ENCODE measurements at regions not wholly inside any gene's neighbourhood (a gene's known extent, or its start where the extent isn't known, plus 50 kb on each side); places are given as distances from the start of the nearest gene placed in this dataset.

DNA sequence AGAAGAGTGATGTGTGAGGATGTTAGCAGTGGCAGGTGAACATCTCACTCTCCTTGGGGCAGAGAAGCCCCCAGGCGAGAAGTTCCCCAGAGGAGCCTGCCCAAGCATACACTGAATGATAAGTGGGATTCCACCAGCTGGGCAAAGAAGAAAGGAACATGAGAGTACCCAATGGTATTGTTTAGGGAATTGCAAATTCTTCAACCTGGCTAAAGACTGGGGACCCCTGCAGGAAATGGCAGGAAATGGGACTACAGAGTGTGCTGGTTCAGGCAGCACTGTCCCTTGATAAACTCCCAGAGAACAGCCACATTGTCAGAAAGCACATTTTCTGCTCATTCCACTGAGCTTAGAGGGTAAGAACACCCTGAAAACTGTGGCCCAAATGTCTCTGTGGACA is 121.3 kb downstream of the RPS29 start:
- no peak for DNase-seq (ENCODE audit: low spot score)

DNA sequence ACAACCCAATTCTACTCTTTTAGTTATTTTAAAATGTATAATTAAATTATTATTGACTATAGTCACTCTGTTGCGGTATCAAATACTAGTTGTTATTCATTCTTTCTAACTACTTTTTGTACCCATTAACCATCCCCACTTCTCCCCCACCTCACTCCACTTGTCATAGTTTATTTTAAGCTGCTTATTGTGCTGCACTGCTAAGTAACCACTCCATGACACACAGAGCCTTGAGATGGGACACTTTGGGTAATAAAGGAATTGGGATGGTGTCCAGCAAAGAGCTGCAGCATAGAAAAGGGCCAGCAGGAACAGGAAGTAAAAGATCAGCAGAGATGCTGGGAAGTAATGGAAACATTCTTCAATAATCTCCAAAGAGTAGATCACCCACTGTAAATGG is 123.0 kb downstream of the RPS29 start:
- DNase-seq (ENCODE audit: low spot score) = no peak

DNA sequence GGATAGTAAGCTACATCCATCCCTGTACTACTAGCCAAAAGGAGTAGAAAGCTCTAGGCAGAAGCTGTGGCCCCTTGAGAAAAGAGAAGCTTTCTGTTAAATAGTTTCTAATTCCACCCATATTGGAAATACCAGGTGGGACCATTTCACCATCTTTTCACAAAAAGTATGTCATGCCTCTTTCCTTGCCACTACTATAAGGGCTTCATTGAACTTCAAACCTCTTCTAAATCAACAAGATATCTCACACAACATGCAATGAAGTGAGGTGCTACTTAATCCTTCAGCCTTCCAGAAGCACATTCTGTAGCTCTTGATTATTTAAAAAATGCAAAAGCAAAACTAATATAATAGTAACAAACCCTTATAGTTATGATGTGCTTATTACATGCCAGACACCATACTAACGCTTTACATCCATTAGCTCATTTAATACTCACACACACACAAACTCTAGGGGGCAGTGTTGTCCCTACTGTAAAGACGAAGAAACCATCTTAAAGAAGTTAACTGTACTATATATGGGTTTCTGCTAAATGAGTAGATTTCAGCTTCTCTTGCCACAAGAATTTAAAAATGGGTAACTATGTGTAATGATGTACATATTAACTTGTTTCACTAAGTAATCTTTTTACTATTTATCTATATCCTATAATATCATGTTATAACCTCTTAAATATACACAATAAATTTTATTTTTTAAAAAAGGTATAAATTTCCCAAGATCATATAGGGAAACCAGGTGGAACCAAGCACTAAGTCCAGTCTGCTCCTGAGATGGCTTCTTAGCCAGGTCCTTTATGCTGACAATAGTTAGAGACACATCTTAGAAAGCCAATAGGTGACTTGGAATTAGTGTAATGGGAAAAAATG is 124.4 kb downstream of the RPS29 start:
- peak; percentile 65 for DNase-seq (ENCODE audit: low spot score)

DNA sequence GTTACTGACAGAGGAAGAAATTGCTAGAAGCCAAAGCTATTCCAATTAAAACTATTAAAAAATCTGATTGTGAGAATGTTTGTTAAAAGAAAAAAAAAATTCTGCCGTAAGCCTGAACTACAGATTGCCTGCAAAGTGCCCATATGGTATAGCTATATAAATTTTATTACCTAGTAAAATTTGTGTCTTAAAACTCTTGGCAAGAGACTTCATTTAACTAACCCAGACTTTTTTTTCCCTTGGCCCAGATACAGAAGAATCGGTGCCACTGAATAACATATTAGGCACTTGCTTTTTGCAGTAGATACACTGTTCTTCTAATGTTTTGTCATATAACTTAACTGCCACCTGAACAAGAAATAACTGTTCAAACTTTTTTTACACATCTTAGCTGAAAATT is 125.5 kb downstream of the RPS29 start:
- no peak for DNase-seq (ENCODE audit: low spot score)

DNA sequence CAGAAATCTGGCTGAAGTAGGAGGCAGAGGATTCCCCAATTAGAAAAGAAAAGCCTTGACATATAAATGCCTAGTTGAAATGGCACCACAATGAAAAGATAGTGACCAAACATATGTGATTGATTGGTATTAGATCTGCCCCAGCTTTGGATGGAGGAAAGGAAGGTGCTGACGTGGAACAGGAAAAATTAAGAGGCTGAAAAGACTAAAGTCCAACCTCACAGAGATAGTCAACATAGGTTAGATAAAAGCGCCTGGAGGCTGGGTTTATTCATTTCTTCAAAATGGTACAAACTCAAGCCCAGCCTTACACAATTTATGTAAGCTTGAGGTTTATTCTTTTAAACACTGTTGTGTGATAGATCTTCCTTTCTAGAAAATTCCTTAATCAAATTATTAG is 129.6 kb downstream of the RPS29 start:
- DNase-seq (ENCODE audit: low spot score) = peak; percentile 21

DNA sequence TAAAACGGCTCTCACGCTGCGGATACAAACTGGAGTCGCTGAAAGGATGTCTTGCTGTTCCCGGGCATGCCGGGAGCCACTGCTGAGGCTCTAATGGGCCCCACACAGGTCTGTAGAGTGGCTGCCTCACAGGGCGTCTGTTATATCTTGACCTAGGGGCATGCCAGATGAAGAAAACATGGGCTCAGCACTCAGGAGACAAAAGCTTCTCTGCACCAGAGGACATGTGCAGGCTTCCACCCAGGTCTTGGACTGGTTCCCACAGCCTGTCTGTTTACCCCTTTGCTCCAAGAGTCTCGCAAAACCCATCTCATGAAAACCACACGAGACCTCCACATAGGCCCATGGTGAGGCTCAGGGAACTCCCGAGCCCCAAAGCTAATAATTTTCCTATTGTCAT is 134.2 kb downstream of the RPS29 start:
- DNase-seq (ENCODE audit: low spot score) = no peak

DNA sequence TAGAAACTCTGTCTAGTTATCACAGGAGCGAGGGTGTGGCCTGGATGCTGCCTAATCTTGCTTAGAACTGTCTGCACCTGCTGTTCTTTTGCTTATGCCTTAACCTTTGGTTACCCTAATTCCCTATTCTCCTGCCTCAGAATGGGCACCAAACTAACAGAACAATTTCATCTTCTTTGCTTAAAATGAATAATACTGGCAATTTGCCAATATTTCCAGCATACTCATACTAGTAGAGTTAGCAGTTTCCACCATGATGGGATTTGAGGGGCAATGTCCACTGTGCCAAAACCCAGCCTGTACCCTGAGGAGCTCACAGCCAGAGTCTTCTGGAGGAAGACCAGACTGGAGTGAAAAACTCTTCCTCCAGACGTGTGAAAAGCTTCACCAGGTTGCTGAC is 136.4 kb downstream of the RPS29 start:
- DNase-seq (ENCODE audit: low spot score) = no peak

DNA sequence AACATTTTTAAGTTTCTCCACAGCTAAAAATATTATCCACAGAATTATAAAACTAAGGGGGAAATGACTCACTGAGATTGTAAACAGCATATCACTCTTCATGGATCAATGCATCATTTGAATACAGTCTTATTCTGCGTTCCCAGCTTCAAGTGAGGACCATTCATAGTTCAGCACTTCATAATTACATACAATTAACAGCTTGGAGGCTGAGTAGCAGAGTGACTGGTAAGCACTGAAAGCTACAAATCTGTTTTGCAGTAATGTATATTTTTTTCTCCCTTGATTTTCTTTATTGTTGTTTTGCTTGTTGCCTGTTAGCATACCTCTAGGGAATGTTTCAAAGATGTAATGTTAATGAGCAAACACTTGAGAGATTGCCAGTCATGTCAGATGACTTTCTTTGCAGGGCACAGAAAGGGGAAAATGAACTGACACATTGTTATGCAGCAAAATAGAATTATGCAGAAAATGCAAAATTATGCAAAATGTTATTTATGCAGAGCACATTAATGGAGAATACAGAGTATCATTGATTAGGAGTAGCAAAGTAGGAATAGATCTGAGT is 138.6 kb downstream of the RPS29 start:
- no peak for DNase-seq (ENCODE audit: low spot score)

DNA sequence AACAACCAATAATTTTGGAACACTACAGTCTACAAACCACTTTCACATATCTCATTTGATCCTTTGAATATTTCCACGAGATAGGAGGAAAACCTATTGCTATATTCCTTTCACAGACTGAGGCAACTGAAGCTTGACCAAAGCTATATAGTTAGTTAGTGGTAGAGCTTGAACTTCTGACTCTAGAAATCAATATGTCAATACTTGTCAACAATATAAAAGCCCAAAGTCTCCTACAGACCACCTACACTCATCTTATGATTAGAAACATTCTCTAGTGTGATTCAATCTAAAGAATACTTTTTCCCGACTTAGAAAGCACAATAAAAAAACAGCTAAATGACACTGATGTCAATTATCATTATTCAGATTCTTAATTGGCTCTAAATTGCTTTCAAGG is 139.4 kb downstream of the RPS29 start:
- DNase-seq (ENCODE audit: low spot score) = no peak

DNA sequence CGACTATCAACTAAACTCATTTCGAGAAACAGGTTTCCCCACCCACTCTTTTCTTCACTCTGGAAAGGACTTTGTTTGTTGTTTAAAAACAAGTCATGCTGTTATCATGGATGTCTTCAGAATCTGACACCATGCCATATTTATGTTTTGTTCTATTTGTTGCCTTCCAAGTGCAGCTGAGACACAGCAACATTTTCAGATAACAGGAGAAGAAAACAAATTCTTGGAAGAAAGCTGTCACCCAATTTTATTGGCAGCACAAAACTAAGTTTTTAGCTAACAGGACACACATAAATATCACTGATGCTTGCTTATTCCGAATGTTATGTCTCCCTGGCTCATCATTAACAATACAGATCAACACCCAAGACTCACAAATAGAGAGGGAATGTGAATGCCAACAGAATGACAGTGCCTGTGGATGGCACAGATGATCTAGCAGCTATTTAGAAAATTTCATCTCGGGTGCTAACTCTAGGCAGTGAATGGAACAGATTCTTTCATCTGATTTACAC is 147.9 kb downstream of the RPS29 start:
- no peak for DNase-seq (ENCODE audit: low spot score)

DNA sequence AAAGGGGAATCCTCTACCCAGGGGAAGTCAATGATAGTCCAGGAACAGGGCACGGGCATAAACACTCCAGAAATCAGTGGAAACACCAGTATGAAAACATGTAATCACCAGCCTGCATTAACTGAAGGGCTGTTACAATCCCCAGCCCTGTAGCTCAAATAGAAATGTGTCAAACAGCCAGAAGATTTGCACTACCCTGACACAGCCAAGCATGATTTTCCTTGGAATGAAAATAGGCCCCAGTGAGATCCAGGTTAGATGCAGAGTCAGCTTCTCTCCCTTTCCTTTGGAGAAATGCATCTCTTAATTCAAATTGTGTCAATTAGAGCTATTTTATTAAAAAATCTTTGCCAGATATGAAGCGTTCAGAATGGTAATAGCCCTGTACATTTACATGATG is 158.1 kb downstream of the RPS29 start:
- DNase-seq (ENCODE audit: low spot score) = no peak

DNA sequence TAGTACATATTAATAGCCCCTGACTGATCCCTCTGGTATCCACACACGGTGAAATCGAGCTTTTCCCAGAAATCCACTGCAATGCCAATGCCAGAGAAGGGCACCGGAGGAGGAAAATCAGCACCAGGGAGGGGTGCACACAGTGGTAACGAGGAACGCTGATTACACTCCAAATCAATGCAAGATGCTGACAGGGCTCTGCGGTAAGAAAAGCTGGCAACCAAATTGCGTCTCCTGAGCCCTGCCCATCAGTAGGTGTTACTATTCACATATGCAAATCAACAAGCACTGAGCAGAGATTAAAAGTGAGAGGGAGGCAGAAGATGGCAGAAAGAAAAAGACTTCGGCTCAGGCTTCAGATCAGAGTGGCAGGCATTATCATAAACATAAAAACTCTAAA is 159.1 kb downstream of the RPS29 start:
- DNase-seq (ENCODE audit: low spot score) = no peak

DNA sequence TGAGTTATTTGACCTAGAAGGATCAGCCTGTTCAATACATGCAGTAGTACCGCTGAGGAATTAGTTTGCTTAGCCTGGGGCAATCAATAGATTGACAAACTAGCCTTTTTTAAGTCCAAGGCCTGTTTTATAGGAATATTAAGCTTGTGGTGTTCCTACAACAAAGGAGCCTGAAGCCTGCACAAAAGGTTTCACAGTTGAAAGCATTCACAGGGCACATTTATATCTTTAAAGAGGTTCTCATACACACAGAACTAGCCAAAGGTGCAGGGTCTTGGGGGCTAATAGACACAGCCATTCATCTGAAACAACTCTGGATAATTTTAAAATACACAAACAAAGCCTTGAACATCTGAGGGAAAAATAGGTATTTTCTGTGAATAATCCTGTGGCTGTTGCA is 160.3 kb downstream of the RPS29 start:
- no peak for DNase-seq (ENCODE audit: low spot score)

DNA sequence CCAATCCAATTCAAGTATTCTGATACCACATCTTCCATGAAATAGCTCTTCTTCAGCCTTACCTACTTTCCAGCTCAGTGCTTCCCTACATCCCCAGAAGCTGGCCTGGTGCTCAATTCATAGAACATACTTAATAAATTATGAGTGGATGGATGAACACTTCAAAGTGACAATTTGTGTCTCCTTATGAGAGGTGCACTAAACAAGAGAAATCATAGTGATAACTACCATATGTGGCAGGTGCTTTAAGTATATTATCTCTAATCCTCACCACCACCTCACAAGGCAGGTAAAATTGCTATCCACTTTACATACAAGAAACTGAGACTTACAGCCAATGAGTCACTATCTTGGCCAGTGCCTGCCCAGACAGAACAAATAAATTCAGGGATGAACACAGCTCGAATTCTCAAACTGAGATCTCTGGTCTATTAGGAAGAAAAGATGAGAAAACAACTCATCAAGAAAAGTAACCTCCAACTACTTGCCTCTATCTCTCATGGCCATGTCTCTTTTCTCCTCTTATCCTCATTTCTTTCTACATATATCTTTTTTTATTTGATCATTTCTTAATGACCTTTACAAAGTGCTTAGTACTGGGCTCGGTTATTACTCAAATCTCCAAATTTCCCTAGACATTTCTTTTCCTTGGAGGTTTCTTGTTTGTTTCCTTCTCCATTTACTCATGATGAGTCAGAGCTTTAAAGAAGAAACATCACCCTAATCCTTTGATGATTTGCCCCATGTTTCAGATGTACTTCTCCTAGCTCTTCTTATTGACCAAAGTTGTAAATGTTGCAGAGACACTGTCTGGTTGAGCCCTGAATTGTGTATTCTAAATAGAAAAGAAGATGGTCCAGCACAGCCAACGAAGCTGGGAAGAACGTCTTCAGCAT is 161.5 kb downstream of the RPS29 start:
- DNase-seq (ENCODE audit: low spot score) = no peak

DNA sequence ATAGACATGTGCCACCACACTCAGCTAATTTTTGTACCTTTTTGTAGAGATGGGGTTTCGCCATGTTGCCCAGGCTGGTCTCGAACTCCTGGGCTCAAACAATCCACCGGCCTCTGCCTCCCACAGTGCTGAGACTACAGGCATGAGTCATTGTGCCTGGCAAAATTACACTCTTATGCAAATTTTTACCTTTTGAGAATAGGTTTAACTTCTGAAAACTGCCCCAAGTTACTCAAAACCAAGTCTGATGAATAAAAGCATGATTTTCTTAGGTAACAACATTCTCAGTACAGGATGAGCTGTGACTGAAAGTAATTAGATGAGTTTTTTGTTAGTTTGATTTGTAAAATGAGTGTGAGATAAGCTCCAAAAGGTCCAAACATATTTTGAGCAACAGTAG is 166.0 kb downstream of the RPS29 start:
- no peak for DNase-seq (ENCODE audit: low spot score)

DNA sequence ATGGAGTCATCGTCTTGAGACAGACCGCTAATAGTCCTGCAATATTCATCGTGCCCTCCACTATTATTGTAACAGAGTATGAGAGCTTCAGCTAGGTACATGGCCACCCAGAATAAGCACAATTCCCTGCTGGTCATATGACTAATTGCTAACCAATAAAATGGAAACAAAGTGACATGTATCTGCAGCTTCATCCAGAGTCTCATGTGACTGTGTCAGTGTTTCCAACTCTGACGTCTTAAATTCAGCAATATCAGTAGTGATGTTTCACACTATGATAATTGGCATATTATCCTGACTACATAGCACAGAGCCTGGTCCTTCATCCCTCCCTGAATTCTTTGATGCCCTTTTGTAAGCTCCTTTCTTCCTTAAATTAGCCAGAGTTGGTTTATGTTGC is 167.4 kb downstream of the RPS29 start:
- no peak for DNase-seq (ENCODE audit: low spot score)

DNA sequence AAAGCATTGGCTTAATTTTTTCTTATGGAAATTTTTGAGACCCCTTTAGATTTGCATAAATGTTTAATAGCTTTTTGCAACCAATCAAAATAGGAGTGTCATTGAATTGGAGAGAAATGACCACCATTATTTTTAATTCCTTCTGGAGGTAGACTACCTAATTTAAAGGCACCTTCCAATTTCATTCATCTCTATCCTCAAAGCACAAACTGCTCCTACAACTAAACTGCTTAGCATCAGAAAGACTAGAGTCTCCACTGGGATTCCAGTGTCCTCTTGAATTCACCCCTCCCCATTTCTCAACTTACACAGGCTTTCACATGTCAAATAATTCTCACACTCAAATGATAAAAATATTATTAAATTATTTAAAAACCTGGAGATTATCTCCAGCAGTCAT is 168.4 kb downstream of the RPS29 start:
- DNase-seq (ENCODE audit: low spot score) = no peak

DNA sequence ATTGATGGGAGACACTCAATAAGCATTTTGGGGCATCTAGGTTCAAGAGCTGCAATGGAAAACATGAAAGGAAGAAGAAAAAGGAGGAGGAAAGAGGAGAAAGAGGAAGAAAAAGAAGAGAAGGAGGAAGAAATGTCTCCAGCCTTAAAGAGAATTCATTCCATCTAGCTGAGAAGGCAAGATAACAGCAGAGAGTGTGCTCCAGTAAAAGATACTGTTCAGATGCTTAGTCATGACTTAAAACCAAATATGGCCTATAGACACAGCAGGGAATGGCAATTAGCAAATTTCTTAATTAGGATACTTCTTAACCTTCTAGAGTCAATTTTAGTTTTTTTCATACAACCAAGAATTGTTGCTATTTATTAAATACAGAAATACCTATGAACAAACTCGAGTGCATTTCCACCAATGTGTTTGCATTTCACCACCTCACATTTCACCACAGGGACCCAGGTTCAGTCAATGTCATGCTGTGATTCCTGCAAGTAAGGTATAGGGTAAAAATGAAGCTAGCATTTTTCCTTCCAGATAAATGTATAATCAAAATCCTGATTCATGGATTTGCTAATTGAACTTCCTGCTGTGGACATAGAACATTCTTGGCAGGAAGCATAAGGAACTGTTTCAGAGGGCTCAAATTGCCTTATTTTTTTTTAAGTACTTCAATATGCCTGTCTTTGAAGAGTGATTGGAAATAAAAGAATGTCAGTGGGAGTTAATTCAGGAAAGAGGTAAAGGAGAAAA is 177.8 kb downstream of the RPS29 start:
- no peak for DNase-seq (ENCODE audit: low spot score)

DNA sequence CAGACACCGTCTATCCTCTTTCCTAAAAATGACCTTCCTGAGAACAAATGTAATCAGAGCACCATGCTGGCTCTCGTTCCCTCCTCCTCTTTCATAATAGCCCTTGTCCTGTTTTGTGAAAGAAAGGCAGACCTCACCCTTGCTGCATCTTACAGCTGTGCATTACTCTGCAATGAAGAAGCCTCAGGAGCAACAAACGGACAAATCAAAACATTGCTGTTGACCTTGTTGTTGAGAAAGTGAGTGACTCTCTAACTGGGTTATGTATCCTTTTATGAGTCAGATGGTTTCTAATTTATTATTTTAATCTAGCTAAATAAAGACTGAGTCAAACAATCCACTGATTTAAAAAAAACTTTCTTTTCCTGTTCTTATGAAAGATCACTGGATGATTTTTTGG is 180.9 kb downstream of the RPS29 start:
- DNase-seq (ENCODE audit: low spot score) = no peak

DNA sequence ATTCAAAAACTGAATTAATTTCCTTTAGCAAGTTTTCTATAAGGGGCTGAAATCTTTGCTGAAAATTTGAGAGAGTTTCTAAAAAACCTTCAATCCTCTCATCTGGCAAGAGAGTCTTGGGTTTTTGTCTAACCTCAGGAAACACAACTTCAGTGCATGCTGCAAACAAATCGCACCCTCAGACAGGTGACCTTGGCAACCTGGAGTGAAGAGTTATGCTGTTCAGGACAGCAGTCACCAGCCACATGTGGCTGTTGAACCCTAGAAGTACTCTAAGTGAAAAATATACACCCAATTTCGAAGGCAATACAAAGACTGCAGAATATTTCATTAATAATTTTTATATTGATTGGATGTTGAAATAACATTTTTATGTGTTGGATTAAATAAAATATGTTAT is 184.8 kb downstream of the RPS29 start:
- DNase-seq (ENCODE audit: low spot score) = no peak

DNA sequence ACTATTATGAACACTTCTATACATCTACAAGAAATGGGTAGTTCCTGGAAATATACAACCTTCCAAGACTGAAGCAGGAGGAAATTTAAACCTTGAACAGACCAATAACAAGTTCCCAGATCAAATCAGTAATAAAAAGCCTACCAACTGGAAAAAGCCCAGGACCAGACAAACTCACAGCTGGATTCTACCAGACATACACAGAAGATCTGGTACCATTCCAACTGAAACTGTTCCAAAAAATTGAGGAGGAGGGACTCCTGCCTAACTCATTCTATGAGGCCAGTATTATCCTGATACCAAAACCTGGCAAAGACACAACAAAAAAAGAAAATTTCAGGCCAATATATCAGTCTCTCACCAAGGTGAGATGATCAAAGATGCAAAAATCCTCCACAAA is 189.4 kb downstream of the RPS29 start:
- DNase-seq (ENCODE audit: low spot score) = no peak

DNA sequence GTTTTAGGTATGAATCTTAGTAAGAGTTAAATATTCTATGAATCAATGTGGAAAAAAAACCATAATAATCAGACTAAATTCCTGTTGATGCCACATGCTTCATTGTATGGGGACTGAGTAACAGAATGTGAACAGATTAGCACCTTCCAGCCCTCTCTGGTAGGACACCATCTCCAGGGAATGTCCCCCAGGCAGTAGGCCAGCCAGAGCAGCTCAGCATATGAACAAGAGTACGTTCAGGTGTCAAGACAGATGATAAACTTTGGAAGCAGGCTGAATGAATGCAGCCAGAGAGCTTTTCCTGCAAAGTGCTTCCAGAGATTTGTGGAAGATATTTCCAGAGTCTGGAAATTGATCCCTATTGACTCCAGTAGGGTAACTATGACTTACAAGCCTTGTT is 204.4 kb downstream of the RPS29 start:
- no peak for DNase-seq (ENCODE audit: low spot score)

All from mucosa of gallbladder (tissue), 1 donor.